H1 (cell line): ENCODE measurements at regions not wholly inside any gene's neighbourhood (a gene's known extent, or its start where the extent isn't known, plus 50 kb on each side); places are given as distances from the start of the nearest gene placed in this dataset.

Source experiments
- ASH2L ChIP-seq: fragments of 200-600, 300-600 bp; sonication (generic); IDR thresholded peaks from one replicate; pipeline ENCODE4 v1.7.1; 2017; ENCODE audit warnings: low read length
- CBX5 ChIP-seq: fragments of 300-800, 300-1000 bp; sonication (generic); IDR thresholded peaks from 2 replicates; pipeline ENCODE4 v1.7.1; 2016; ENCODE audit warnings: antibody characterized with exemption, low read length, low read depth
- CHD7 ChIP-seq: fragments of 300-600 bp; sonication (generic); IDR thresholded peaks from 2 replicates; pipeline ENCODE4 v1.7.1; 2012; ENCODE audit warnings: low read length, moderate library complexity, mild to moderate bottlenecking, inconsistent platforms; ENCODE audit not compliant: insufficient replicate concordance
- MAX ChIP-seq: IDR thresholded peaks from 2 replicates; pipeline ENCODE4 v1.6.1; 2012; ENCODE audit warnings: inconsistent platforms
- NANOG ChIP-seq: IDR thresholded peaks from 2 replicates; pipeline ENCODE4 v1.6.1; 2011; ENCODE audit warnings: low read length, low read depth, mild to moderate bottlenecking, inconsistent platforms; ENCODE audit not compliant: insufficient read depth, poor library complexity, severe bottlenecking
- YY1 ChIP-seq: IDR thresholded peaks from 2 replicates; pipeline ENCODE4 v1.6.1; 2011; ENCODE audit warnings: low read depth, mild to moderate bottlenecking, low read length
- TF ChIP-seq, protein P1 (sequence below): IDR thresholded peaks from 2 replicates; pipeline ENCODE4 v1.6.1; 2011; ENCODE audit warnings: low read length, improper control_type of control experiment

GRCh38 chr21:14817311-14817710, 247.5 kb downstream of the NRIP1 start (continued):
- no peak for TF ChIP-seq CHD7
- no peak for TF ChIP-seq CBX5
- no peak for TF ChIP-seq NANOG
- no peak for TF ChIP-seq YY1
- TF ChIP-seq ASH2L, result no peak
- TF ChIP-seq MAX, result no peak
- TF ChIP-seq, protein P1, sequence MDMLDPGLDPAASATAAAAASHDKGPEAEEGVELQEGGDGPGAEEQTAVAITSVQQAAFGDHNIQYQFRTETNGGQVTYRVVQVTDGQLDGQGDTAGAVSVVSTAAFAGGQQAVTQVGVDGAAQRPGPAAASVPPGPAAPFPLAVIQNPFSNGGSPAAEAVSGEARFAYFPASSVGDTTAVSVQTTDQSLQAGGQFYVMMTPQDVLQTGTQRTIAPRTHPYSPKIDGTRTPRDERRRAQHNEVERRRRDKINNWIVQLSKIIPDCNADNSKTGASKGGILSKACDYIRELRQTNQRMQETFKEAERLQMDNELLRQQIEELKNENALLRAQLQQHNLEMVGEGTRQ, result no peak
